SK-N-SH treated with all-trans-retinoic acid at 6 μM for 48 hours (cell line): ENCODE measurements at regions not wholly inside any gene's neighbourhood (a gene's known extent, or its start where the extent isn't known, plus 50 kb on each side); places are given as distances from the start of the nearest gene placed in this dataset.

Experiments
- ATAC-seq: fragments of 200-7000 bp; cut with Tn5 transposase; 3 replicates; pipeline ENCODE4 v1.9.1; 2020; ENCODE audit warnings: mild to moderate bottlenecking, moderate library complexity
- ARNTL ChIP-seq: fragments of 450-650 bp; formaldehyde crosslinking; IDR thresholded peaks from 2 replicates; pipeline ENCODE4 v1.5.0; 2020; ENCODE audit warnings: low read depth, mild to moderate bottlenecking, moderate library complexity, borderline replicate concordance
- CREB5 ChIP-seq: fragments of 250-450 bp; sonication (Bioruptor Pico); IDR thresholded peaks from 2 replicates; pipeline ENCODE4 v1.5.1; 2020; ENCODE audit warnings: low read depth, mild to moderate bottlenecking, moderate library complexity
- CSDC2 ChIP-seq: fragments of 250-450 bp; sonication (Bioruptor Pico); IDR thresholded peaks from 2 replicates; pipeline ENCODE4 v1.5.0; 2020; ENCODE audit warnings: mild to moderate bottlenecking, moderate library complexity
- CSRNP3 ChIP-seq: fragments of 250-450 bp; sonication (Bioruptor Pico); IDR thresholded peaks from 2 replicates; pipeline ENCODE4 v1.5.1; 2021; ENCODE audit warnings: mild to moderate bottlenecking, moderate library complexity
- ESRRG ChIP-seq: fragments of 250-450 bp; sonication (Bioruptor Pico); IDR thresholded peaks from 2 replicates; pipeline ENCODE4 v1.6.1; 2021; ENCODE audit warnings: mild to moderate bottlenecking
- GLIS3 ChIP-seq: fragments of 250-450 bp; sonication (Bioruptor Pico); IDR thresholded peaks from 2 replicates; pipeline ENCODE4 v1.5.0; 2020; ENCODE audit warnings: mild to moderate bottlenecking, moderate library complexity
- ISL1 ChIP-seq: fragments of 250-450 bp; sonication (Bioruptor Pico); IDR thresholded peaks from 2 replicates; pipeline ENCODE4 v2.1.2; 2022; ENCODE audit warnings: mild to moderate bottlenecking, moderate library complexity
- OSR1 ChIP-seq: fragments of 250-450 bp; sonication (Bioruptor Pico); IDR thresholded peaks from 2 replicates; pipeline ENCODE4 v1.8.0; 2022; ENCODE audit warnings: moderate library complexity, mild to moderate bottlenecking, inconsistent platforms
- POU6F1 ChIP-seq: fragments of 250-450 bp; sonication (Bioruptor Pico); IDR thresholded peaks from 2 replicates; pipeline ENCODE4 v1.8.0; 2021; ENCODE audit warnings: low read depth, mild to moderate bottlenecking, moderate library complexity, borderline replicate concordance
- PPARA ChIP-seq: fragments of 250-450 bp; sonication (Bioruptor Pico); IDR thresholded peaks from 2 replicates; pipeline ENCODE4 v1.5.0; 2020; ENCODE audit warnings: mild to moderate bottlenecking, borderline replicate concordance
- RARB ChIP-seq: fragments of 250-450 bp; sonication (Bioruptor Pico); IDR thresholded peaks from 2 replicates; pipeline ENCODE4 v1.8.0; 2021; ENCODE audit warnings: mild to moderate bottlenecking, moderate library complexity
- SNAI2 ChIP-seq: fragments of 250-450 bp; sonication (Bioruptor Pico); IDR thresholded peaks from 2 replicates; pipeline ENCODE4 v1.5.0; 2020; ENCODE audit warnings: mild to moderate bottlenecking, moderate library complexity
- TCF4 ChIP-seq: fragments of 250-450 bp; sonication (Bioruptor Pico); IDR thresholded peaks from 2 replicates; pipeline ENCODE4 v1.8.0; 2021; ENCODE audit warnings: mild to moderate bottlenecking, moderate library complexity, borderline replicate concordance
- TOX ChIP-seq: fragments of 250-450 bp; sonication (Bioruptor Pico); IDR thresholded peaks from 2 replicates; pipeline ENCODE4 v1.8.0; 2021; ENCODE audit warnings: mild to moderate bottlenecking, moderate library complexity, borderline replicate concordance
- TSHZ2 ChIP-seq: fragments of 250-450 bp; sonication (Bioruptor Pico); IDR thresholded peaks from 2 replicates; pipeline ENCODE4 v1.5.0; 2020; ENCODE audit warnings: mild to moderate bottlenecking, moderate library complexity
- ZC3H10 ChIP-seq: fragments of 250-450 bp; sonication (Bioruptor Pico); IDR thresholded peaks from 2 replicates; pipeline ENCODE4 v1.5.1; 2021; ENCODE audit warnings: mild to moderate bottlenecking, moderate library complexity
- ZFP3 ChIP-seq: fragments of 250-450 bp; sonication (Bioruptor Pico); IDR thresholded peaks from 2 replicates; pipeline ENCODE4 v1.5.0; 2020; ENCODE audit warnings: mild to moderate bottlenecking, moderate library complexity
- ZFP30 ChIP-seq: fragments of 450-650 bp; formaldehyde crosslinking; IDR thresholded peaks from 2 replicates; pipeline ENCODE4 v1.5.0; 2022; ENCODE audit warnings: mild to moderate bottlenecking, moderate library complexity
- ZNF565 ChIP-seq: fragments of 450-650 bp; formaldehyde crosslinking; conservative IDR thresholded peaks from 2 replicates; pipeline ENCODE4 v1.5.0; 2020; ENCODE audit warnings: low read depth, mild to moderate bottlenecking, moderate library complexity
- ZNF8 ChIP-seq: fragments of 450-650 bp; formaldehyde crosslinking; IDR thresholded peaks from 2 replicates; pipeline ENCODE4 v1.5.0; 2020; ENCODE audit warnings: mild to moderate bottlenecking, moderate library complexity

GRCh38 chr12:42923583-42923982 is 334.0 kb upstream of the PRICKLE1 start:
- TF ChIP-seq ISL1 (CRISPR knock-in tag) (no peak), PPARA (no peak), ZNF8 (CRISPR knock-in tag) (no peak), GLIS3 (no peak), TSHZ2 (no peak), SNAI2 (CRISPR knock-in tag) (no peak), TOX (CRISPR knock-in tag) (no peak), CSDC2 (no peak), ZNF565 (no peak), ZC3H10 (CRISPR knock-in tag) (no peak)
- no peak for ATAC-seq

- TF ChIP-seq CREB5 (CRISPR knock-in tag) (no peak), ZC3H10 (CRISPR knock-in tag) (no peak), ZFP3 (CRISPR knock-in tag) (no peak), ISL1 (CRISPR knock-in tag) (no peak), SNAI2 (CRISPR knock-in tag) (no peak), TOX (CRISPR knock-in tag) (no peak), RARB (CRISPR knock-in tag) (no peak), OSR1 (CRISPR knock-in tag) (no peak), ESRRG (CRISPR knock-in tag) (no peak)
- TF ChIP-seq, all 23 proteins: peak for 0
- no peak for ATAC-seq
Measured at GRCh38 chr12:42923156-42923555, 333.6 kb upstream of the PRICKLE1 start.

GRCh38 chr12:42922505-42922850 is 332.9 kb upstream of the PRICKLE1 start:
- TF ChIP-seq ISL1 (CRISPR knock-in tag) (0 out of 2 replicates have a peak, but pooled peaks have one; percentile 0), ZFP30 (CRISPR knock-in tag) (no peak)
- ATAC-seq: no peak

- no peak for ATAC-seq
- TF ChIP-seq TCF4 (CRISPR knock-in tag) (peak; percentile 45; the same call in 1 of the 2 replicates), ISL1 (CRISPR knock-in tag) (0 out of 2 replicates have a peak, but pooled peaks have one; percentile 17), CSRNP3 (no peak)
Measured at GRCh38 chr12:42921741-42922504, 332.4 kb upstream of the PRICKLE1 start.

GRCh38 chr12:42919691-42920090 is 330.1 kb upstream of the PRICKLE1 start:
- no peak for ATAC-seq

GRCh38 chr12:42918443-42918842 is 328.9 kb upstream of the PRICKLE1 start:
- ATAC-seq: no peak
- TF ChIP-seq CSDC2 (no peak), TCF4 (CRISPR knock-in tag) (peak; percentile 87), ARNTL (no peak), POU6F1 (no peak), SNAI2 (CRISPR knock-in tag) (no peak), TSHZ2 (0 out of 2 replicates have a peak, but pooled peaks have one; percentile 52), RARB (CRISPR knock-in tag) (no peak), ISL1 (CRISPR knock-in tag) (peak; percentile 75)

More at GRCh38 chr12:42919691-42920090, 330.1 kb upstream of the PRICKLE1 start:
- TF ChIP-seq TOX (CRISPR knock-in tag): no peak
- no peak for TF ChIP-seq ARNTL
- no peak for TF ChIP-seq SNAI2 (CRISPR knock-in tag)
- TF ChIP-seq ESRRG (CRISPR knock-in tag): no peak
